ENCODE measurements at regions not wholly inside any gene's neighbourhood (a gene's known extent, or its start where the extent isn't known, plus 50 kb on each side); places are given as distances from the start of the nearest gene placed in this dataset.
"Not testable (repeated sequence)": the region's sequence is repeated elsewhere in the genome, so short reads cannot be mapped to it uniquely, and the experiment has no call there.

- H3K4me1 ChIP-seq (ENCODE audit: control insufficient read depth in 1 of 2, insufficient read depth in 2 of 2, low read length in 2 of 2); H3K27ac ChIP-seq (ENCODE audit: low read depth, low read length); H3K27me3 ChIP-seq (ENCODE audit: insufficient read depth, low read length); H3K79me2 ChIP-seq (ENCODE audit: insufficient read depth, low read length); H3K9me2 ChIP-seq (ENCODE audit: insufficient read depth); H3K9ac ChIP-seq (ENCODE audit: low read length); H3K36me3 ChIP-seq (ENCODE audit: control insufficient read depth in 1 of 2, insufficient read depth in 2 of 2, low read length in 2 of 2); H3K4me2 ChIP-seq (ENCODE audit: low read length); RAD21 ChIA-PET (ENCODE audit: low non-redundant PET in 1 of 2, low total read pairs in 2 of 2, uncharacterized antibody in 2 of 2, unreplicated experiment in 2 of 2); H4K20me1 ChIP-seq (ENCODE audit: insufficient read depth); BruUV-seq (replicated peaks); H3K4me3 ChIP-seq (replicated peaks in 1 of 2; ENCODE audit: low read depth in 1 of 2, low read length in 2 of 2); DNase-seq (ENCODE audit: low read depth, low spot score); POLR2A ChIA-PET; H2AFZ ChIP-seq (ENCODE audit: low read depth, low read length, poor library complexity, severe bottlenecking); H3K9me3 ChIP-seq (ENCODE audit: control insufficient read depth in 1 of 2, insufficient read depth in 1 of 2, low read depth in 1 of 2, low read length in 2 of 2): not testable (repeated sequence)
- ATAC-seq: peak; percentile 85
- TF ChIP-seq CTCF (IDR thresholded peaks at IDR 0.05 in 2 of 3, conservative IDR thresholded peaks at IDR 0.05 in 1 of 3; ENCODE audit: borderline replicate concordance in 1 of 3, insufficient read depth in 1 of 3, low read depth in 2 of 3, low read length in 2 of 3): 0 out of 6 replicates have a peak, but pooled peaks of 1 of the 3 experiments have one; percentile 3
- CTCF ChIA-PET: interaction anchor here (1.2 kb wide), 1 partner anchor 1969 kb away, joined by 13 read pairs; no protein-coding TSS in a partner anchor
- intact Hi-C loops (cut with micrococcal nuclease): loop anchor here (5.0 kb wide), 1 partner anchor 525 kb away; no protein-coding TSS in a partner anchor
Measured at GRCh38 chr15:99796940-99797870, 64.0 kb upstream of the LYSMD4 start.

- peak; percentile 47 to 80 (median 48); a peak in 5 of 6 replicates for TF ChIP-seq CTCF (IDR thresholded peaks at IDR 0.05 in 2 of 3, conservative IDR thresholded peaks at IDR 0.05 in 1 of 3; ENCODE audit: borderline replicate concordance in 1 of 3, insufficient read depth in 1 of 3, low read depth in 2 of 3, low read length in 2 of 3)
- peak; percentile 55 for TF ChIP-seq RAD21 (IDR thresholded peaks at IDR 0.05; ENCODE audit: low read depth)
- H3K79me2 ChIP-seq (ENCODE audit: insufficient read depth, low read length); H2AFZ ChIP-seq (ENCODE audit: low read depth, low read length, poor library complexity, severe bottlenecking); H3K36me3 ChIP-seq (ENCODE audit: control insufficient read depth in 1 of 2, insufficient read depth in 2 of 2, low read length in 2 of 2); POLR2A ChIA-PET; BruUV-seq (replicated peaks); H3K9ac ChIP-seq (ENCODE audit: low read length); H3K4me3 ChIP-seq (replicated peaks in 1 of 2; ENCODE audit: low read depth in 1 of 2, low read length in 2 of 2); RAD21 ChIA-PET (ENCODE audit: low non-redundant PET in 1 of 2, low total read pairs in 2 of 2, uncharacterized antibody in 2 of 2, unreplicated experiment in 2 of 2); H3K9me3 ChIP-seq (ENCODE audit: control insufficient read depth in 1 of 2, insufficient read depth in 1 of 2, low read depth in 1 of 2, low read length in 2 of 2); H3K4me2 ChIP-seq (ENCODE audit: low read length); H3K9me2 ChIP-seq (ENCODE audit: insufficient read depth); H3K4me1 ChIP-seq (ENCODE audit: control insufficient read depth in 1 of 2, insufficient read depth in 2 of 2, low read length in 2 of 2); DNase-seq (ENCODE audit: low read depth, low spot score); H4K20me1 ChIP-seq (ENCODE audit: insufficient read depth); H3K27ac ChIP-seq (ENCODE audit: low read depth, low read length): not testable (repeated sequence)
- intact Hi-C loops (cut with micrococcal nuclease): loop anchor here (5.0 kb wide), 1 partner anchor 550 kb away; the partner anchor contains the start of gene ADAMTS17
- CTCF ChIA-PET: interaction anchor here (0.6 kb wide), 1 partner anchor 1980 kb away, joined by 4 read pairs; no protein-coding TSS in a partner anchor
- H3K27me3 ChIP-seq (ENCODE audit: insufficient read depth, low read length): peaks cover 10% of the 10 kb centered on the region
- peak; percentile 76 for ATAC-seq
Measured at GRCh38 chr15:99791881-99792807, 58.9 kb upstream of the LYSMD4 start.

Measured in HCT116 (cell line).